ENCODE measurements at regions not wholly inside any gene's neighbourhood (a gene's known extent, or its start where the extent isn't known, plus 50 kb on each side); places are given as distances from the start of the nearest gene placed in this dataset.
"Not testable (repeated sequence)": the region's sequence is repeated elsewhere in the genome, so short reads cannot be mapped to it uniquely, and the experiment has no call there.

- peak; percentile 5 for DNase-seq
These were observed 194.2 kb upstream of the HDAC4 start for GRCh38 chr2:239594772-239595608.

- DNase-seq: peak; percentile 5
These were observed 193.4 kb upstream of the HDAC4 start for GRCh38 chr2:239594019-239594771.

- DNase-seq: no peak
These were observed 192.6 kb upstream of the HDAC4 start for GRCh38 chr2:239593455-239593854.

- not testable (repeated sequence) for DNase-seq
These were observed 191.9 kb upstream of the HDAC4 start for GRCh38 chr2:239592629-239593290.

- peak; percentile 3 for DNase-seq
These were observed 190.4 kb upstream of the HDAC4 start for GRCh38 chr2:239590995-239591915.

- DNase-seq: peak; percentile 2
These were observed 189.5 kb upstream of the HDAC4 start for GRCh38 chr2:239590276-239590675.

GRCh38 chr2:239589833-239590232, 189.0 kb upstream of the HDAC4 start:
- DNase-seq: no peak

GRCh38 chr2:239589270-239589825, 188.5 kb upstream of the HDAC4 start:
- no peak for DNase-seq

- DNase-seq: peak; percentile 5
These were observed 187.8 kb upstream of the HDAC4 start for GRCh38 chr2:239588451-239589269.

GRCh38 chr2:239587841-239588240, 187.0 kb upstream of the HDAC4 start:
- peak; percentile 1 for DNase-seq

GRCh38 chr2:239587311-239587731, 186.5 kb upstream of the HDAC4 start:
- DNase-seq: peak; percentile 5

- peak; percentile 2 for DNase-seq
These were observed 186.0 kb upstream of the HDAC4 start for GRCh38 chr2:239586651-239587310.

- DNase-seq: no peak
These were observed 184.6 kb upstream of the HDAC4 start for GRCh38 chr2:239585422-239585821.

GRCh38 chr2:239584986-239585385, 184.2 kb upstream of the HDAC4 start:
- DNase-seq: peak; percentile 3

GRCh38 chr2:239583879-239584859, 183.3 kb upstream of the HDAC4 start:
- no peak for DNase-seq

GRCh38 chr2:239583171-239583878, 182.5 kb upstream of the HDAC4 start:
- DNase-seq: no peak

- DNase-seq: no peak
These were observed 181.7 kb upstream of the HDAC4 start for GRCh38 chr2:239582476-239582875.

GRCh38 chr2:239581352-239581901, 180.6 kb upstream of the HDAC4 start:
- no peak for DNase-seq
